CD4-positive, alpha-beta T cell treated with Interleukin-12 subunit alpha and Interleukin-12 subunit beta, for 1 hour (primary cell): ENCODE measurements at regions not wholly inside any gene's neighbourhood (a gene's known extent, or its start where the extent isn't known, plus 50 kb on each side); places are given as distances from the start of the nearest gene placed in this dataset.
"Not testable (repeated sequence)": the region's sequence is repeated elsewhere in the genome, so short reads cannot be mapped to it uniquely, and the experiment has no call there.

Experiments used
- DNase-seq: peaks from one replicate; pipeline ENCODE4 v3.0.0-alpha.2; 2020

- no peak for DNase-seq
Observed at GRCh38 chr3:168975576-168975975, 687.9 kb downstream of the MECOM start.

- DNase-seq: no peak
Observed at GRCh38 chr3:168974617-168975403, 688.7 kb downstream of the MECOM start.

GRCh38 chr3:168973897-168974296 lies 689.6 kb downstream of the MECOM start:
- no peak for DNase-seq

- no peak for DNase-seq
Observed at GRCh38 chr3:168973206-168973605, 690.3 kb downstream of the MECOM start.

- no peak for DNase-seq
Observed at GRCh38 chr3:168968609-168969008, 694.9 kb downstream of the MECOM start.

GRCh38 chr3:168964736-168965135 lies 698.8 kb downstream of the MECOM start:
- DNase-seq: no peak

- no peak for DNase-seq
Observed at GRCh38 chr3:168961271-168961670, 702.2 kb downstream of the MECOM start.

- no peak for DNase-seq
Observed at GRCh38 chr3:168959731-168960130, 703.8 kb downstream of the MECOM start.

GRCh38 chr3:168958466-168958865 lies 705.0 kb downstream of the MECOM start:
- DNase-seq: no peak

GRCh38 chr3:168956076-168956475 lies 707.4 kb downstream of the MECOM start:
- DNase-seq: no peak

GRCh38 chr3:168952551-168952950 lies 711.0 kb downstream of the MECOM start:
- no peak for DNase-seq

- no peak for DNase-seq
Observed at GRCh38 chr3:168951884-168952283, 711.6 kb downstream of the MECOM start.

- no peak for DNase-seq
Observed at GRCh38 chr3:168951368-168951767, 712.1 kb downstream of the MECOM start.

- no peak for DNase-seq
Observed at GRCh38 chr3:168950622-168951021, 712.9 kb downstream of the MECOM start.

- DNase-seq: no peak
Observed at GRCh38 chr3:168939651-168940238, 723.8 kb downstream of the MECOM start.

- DNase-seq: no peak
Observed at GRCh38 chr3:168933614-168934013, 729.9 kb downstream of the MECOM start.

GRCh38 chr3:168929997-168930396 lies 733.5 kb downstream of the MECOM start:
- not testable (repeated sequence) for DNase-seq

GRCh38 chr3:168926426-168926825 lies 737.1 kb downstream of the MECOM start:
- DNase-seq: no peak

GRCh38 chr3:168925568-168925967 lies 737.9 kb downstream of the MECOM start:
- no peak for DNase-seq

GRCh38 chr3:168914662-168915061 lies 748.9 kb downstream of the MECOM start:
- no peak for DNase-seq

GRCh38 chr3:168909260-168909659 lies 754.3 kb downstream of the MECOM start:
- DNase-seq: no peak

- DNase-seq: no peak
Observed at GRCh38 chr3:168895419-168895818, 768.1 kb downstream of the MECOM start.

- no peak for DNase-seq
Observed at GRCh38 chr3:168894214-168894613, 769.3 kb downstream of the MECOM start.

- DNase-seq: no peak
Observed at GRCh38 chr3:168889666-168890065, 773.8 kb downstream of the MECOM start.

- DNase-seq: no peak
Observed at GRCh38 chr3:168888781-168889180, 774.7 kb downstream of the MECOM start.
